GM19238 (cell line): ENCODE measurements at regions not wholly inside any gene's neighbourhood (a gene's known extent, or its start where the extent isn't known, plus 50 kb on each side); places are given as distances from the start of the nearest gene placed in this dataset.
A peak's percentile ranks its signal among the peaks of the same experiment; 100 is the strongest.
"Not testable (repeated sequence)": the region's sequence is repeated elsewhere in the genome, so short reads cannot be mapped to it uniquely, and the experiment has no call there.

Source experiments
- DNase-seq: peaks from one replicate; pipeline ENCODE4 v3.0.0; 2011; ENCODE audit warnings: low spot score; ENCODE audit not compliant: insufficient read length

DNA sequence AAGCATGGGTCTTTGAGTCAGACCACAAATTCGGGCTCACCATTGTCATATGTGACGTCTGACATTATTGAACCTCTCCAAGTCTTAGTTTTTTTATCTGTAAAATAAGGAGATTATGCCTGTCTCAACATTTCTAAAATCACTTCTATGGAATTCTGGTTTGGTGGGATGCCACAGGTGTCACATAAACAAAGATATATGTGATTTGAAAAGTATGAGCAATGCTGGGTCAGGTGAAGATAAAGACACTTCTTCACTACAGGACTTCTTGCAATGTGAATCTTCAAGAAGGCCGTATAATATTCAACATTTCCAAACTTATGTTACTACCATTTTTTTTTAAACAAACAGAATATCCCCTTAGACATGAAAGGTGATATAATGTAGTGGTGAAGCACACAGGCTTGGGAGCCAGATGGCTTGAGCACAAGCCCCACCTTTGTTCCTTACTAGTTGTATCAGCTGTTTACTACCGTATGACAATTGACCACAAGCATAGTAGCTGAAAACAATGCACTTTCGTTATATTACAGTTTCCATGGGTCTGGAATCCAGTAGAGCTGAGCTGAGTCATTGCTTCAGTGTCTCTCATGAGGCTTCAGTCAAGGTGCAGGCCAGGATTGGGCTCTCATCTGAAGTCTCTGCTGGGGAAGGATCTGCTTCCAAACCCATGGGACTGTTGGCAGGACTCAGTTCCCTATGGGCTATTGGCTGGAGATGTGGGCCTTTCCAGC is 87.7 kb downstream of the UTP18 start:
- DNase-seq: no peak

DNA sequence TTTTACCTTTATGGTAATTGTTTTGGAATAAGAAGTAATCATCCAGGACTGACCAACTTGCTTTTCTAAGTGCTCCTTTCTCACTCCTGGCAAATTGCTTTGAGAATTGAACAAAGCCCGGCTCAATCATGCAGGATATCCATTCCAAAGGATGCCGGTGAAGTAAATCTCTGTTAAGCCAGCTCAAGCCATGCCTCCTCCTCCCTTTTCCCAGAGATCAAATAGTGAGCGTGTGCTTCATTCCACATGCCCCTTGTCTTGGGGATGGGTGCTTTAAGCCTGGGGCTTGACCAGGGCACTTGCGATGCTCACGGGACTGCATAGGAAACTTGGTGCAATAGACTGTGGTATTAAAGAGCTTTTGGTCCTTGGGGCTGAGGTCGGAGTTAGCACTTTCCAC is 90.7 kb downstream of the UTP18 start:
- DNase-seq: no peak

DNA sequence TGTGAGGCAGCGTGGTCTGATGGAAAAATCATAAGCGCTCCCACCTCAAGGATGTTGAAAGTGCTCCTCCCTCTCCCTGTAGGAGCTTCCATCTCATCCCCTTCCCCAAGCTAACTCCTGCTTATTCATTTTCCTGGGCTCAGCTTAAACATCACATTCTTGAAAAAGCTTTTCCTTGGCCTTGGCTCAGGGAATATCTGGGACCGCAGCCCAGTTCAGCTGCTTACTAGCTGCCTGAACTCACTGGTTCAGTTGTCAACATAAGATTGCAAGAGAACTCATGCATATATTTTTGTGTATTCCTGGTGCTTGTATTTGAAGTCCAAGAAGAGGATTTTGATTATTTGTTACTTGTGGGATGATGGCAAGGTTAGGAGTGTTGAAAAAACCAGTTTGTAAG is 91.5 kb downstream of the UTP18 start:
- no peak for DNase-seq

DNA sequence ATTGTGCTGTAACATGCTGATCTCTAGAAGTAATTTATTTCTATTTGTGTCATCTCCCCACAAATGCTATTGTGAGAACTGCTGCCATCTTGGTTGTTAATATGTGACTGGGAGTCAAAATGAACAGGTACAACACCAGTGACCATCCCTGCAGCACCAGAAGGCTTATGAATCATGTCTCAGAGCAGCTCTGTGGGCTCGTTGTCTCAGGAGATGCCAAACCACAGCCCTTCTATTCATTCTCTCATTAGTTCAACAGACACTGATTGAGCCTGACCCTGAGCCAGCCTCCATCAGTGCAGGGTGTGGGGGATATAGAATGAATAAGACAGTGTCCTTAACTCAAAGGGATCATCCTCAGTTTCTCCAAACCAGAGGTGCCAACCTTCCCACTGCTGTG is 92.5 kb downstream of the UTP18 start:
- DNase-seq: no peak

DNA sequence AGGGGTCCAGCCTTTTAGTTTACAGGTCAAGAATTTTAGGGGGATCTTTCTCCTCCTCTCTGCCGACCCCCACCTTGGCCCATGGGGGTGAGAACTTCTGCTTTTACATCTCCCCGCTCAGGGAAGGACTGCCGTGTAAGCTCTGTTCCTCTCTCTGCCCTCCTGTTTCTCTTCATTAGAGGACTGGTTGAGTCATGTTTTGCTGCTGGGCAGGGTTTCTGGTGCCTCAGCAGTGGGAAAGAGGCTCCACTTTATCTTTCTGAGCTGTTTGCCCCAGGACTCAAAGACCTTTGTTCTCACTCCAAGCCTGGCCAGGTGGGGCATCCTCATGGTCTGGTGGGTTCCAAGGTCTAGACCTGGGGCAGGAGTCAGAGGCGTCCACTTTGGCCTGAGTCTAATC is 93.0 kb downstream of the UTP18 start:
- no peak for DNase-seq

DNA sequence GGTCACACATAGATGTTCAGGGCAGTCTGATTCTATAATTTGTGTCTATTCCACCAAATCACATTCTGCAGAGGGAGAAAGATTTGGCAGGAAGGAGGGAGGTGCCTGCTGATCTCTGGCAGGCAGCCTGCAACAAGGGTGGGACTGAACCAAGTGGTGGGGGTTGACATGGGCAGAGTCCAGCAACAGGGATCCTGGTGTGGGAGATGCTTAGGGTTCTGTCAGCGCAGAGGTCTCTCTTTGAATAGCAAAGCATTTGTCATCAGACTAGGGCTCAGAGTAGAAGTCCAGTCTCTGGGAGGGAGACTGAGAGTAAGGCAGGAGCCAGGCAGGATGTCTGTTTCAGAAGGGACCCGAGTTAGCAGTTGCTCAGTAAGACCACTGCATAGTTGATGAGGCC is 94.6 kb downstream of the UTP18 start:
- DNase-seq: no peak

DNA sequence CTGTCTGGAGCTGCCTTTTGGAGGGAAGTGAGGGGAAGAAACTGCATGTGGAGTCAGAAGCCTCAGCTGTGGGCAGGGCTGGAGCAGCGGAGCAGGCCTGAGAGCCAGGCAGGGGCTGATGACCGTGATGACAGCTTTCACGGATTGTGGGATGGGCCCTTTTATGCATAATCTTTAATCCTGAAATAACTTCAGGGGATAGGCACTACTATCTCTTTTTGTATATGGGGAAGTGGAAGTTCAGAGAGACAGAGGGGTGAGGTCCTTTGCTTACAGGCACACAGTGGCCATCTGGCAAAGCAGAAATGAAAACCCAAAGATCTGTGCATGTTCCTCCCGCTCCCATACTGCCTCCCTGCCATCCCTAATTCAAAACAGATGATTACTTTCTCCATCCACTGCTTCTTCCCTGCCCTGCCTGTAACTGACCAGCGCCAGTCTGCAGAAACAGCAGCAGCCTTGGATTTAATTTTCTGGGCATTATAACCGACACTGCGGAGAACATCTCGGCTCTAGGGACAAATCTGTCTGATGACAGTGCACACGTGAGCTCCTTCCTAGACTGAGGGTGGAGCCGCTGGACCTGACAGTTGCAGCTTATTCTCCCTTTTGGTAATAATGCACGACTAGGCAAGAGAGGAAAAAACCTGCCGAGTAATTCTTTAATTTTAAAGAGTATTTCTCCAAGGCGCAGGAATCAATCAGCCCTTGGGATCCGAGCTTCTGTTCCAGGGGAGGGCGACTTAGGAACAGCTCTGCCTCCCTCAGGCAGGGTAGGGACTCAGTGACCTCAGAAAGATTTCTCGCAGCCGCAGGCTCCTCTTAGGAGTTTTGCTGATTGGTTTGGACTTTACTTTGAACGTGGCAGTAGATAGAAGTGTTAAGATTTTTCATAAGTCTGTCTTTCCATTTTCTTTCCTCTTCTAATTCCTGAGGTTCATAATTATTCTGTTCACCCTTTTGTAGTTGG is 95.4 kb downstream of the UTP18 start:
- DNase-seq: no peak

DNA sequence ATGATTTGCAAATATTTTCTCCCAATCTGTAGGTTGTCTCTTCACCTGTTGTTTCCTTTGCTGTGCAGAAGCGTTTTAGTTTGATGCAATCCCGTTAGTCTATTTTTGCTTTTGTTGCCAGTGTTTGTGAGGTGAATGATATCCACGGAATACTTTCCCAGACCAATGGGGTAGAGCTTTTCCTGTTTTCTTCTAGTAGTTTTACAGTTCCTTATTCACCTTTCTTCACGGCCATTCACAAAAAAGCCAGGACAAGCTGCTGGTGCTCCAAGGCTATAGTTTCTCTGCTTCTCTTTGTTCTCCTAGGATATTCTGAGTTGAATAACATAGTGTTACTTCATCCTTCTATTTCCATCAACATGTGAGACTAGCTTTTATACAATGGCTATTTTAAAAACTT is 98.7 kb downstream of the UTP18 start:
- no peak for DNase-seq

DNA sequence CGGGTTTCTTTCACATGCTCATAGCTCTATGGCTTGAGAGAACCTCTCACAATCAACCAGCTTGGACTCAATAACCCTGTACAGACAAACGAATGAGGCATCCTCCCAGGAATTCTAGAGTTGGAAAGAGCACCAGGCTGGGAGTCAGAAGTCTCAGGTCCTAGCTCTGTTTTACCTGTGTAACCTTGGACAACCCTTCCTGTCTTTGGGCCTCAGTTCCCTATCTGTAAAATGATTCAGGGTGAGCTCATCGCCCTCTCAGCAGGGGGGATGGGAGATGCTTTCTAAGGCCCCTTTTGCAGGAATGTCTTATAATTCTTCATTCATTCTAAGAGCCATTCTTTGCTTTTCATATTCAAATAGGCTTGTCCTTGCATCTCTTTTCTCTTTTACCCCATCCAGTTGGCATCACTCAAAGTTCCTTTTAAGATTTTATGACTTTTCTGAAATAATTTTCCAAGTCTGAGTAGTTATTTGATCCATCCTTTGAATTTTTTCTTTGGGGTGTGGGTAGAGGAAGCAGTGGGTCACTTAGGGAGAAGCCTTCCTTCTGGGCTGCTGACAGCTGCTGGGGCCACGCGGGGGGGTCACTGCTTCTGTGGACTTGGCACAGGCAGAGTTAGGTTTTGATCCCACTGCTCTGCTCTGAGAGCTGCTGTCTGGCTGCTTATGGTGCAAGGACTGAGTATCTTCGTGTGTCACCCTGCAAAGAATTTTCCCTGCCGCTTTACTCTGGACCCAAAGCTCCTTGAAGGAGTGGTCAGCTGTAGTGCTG is 102.7 kb downstream of the UTP18 start:
- DNase-seq: no peak

DNA sequence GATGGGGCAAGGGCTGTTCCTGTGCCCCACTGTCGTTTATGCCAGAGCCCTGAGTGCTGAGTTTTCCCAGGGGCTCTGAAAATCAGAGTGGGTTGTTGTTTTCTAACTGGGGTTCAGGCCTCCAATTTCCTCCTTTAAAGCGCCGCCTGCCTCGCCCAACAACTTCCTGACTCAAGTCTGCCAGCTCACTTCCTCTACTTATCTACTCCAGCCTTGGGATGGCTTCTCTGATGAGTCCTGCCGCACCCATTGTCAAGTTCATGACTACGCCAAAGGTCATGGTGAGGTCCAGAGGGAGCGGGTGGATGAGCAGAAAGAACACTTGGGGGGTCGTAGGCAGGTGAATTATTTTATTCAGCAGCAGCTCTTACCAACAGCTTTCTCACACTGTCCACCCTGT is 104.7 kb downstream of the UTP18 start:
- DNase-seq: no peak

DNA sequence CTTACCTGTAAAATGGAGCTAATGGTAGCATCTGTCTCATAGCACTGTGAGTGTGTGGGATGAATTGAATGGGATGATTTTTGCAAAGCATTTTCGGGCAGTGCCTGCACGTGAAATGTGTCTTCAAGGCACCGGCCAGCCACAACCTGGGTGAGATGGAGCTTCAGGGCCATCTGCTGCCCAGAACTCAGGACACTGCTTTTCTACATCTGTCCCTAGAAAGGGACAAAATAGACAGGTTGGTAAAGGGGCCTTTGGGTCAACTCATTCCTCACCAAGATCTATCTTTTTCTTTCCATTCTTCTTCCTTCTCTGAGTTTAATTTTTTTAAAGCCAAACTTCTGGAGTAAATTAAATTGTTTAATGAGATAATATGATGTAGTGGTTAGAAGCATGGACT is 106.5 kb downstream of the UTP18 start:
- DNase-seq: no peak

DNA sequence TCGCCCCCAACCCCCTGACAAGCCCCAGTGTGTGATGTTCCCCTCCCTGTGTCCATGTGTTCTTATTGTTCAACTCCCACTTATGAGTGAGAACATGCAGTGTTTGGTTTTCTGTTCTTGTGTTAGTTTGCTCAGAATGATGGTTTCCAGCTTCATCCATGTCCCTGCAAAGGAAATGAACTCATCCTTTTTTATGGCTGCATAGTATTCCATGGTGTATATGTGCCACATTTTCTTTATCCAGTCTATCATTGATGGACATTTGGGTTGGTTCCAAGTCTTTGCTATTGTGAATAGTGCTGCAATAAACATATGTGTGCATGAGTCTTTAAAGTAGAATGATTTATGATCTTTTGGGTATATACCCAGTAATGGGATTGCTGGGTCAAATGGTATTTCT is 107.5 kb downstream of the UTP18 start:
- DNase-seq: not testable (repeated sequence)

DNA sequence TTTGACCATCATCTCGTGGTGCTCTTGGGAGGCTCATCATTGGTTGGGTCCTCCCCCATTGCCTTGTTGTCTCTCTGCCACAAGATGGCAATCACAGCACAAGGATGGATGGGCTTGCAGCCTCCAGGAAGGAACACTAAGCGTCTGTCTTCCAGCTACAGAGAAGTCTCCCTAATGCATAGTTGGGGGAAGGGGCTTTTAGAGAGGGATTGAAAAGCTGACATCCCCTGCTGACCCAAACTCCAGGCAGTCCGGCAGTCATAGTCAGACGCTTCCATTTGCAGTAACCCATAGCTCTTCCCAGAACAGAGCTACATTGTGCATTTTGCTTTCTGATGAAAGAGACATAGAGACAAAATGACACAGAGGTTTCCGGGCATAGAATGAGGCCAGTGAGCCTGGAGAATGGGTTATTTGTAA is 111.4 kb downstream of the UTP18 start:
- no peak for DNase-seq

DNA sequence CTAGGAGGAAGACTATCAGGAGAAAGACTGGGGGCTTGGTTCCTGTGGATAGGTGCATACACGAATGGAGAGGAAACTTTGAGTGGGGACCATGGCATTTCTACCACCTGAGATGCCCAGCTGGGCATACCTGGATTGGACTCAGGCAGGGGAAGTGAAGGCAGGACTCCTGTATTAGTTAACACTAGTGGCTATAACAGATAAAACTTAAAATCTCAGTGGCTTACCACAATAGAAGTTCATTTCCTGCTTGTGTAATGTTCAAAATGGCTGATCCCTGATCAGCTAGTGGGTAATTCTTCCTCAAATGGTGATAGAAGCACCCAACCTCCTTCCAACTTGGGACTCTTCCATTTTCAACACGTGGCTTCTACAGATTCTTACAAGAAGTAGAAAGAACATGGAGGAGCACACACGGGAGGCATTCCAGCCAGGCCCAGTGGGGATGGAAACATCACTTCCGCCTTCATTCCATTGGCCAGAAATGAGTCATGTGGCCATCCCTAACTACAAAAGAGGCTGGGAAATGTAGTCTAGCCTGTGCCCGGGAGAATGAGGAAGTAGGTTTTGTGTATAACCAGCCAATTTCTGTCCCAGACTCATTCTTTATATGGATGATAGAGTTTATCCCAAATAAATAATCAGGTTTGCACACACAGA is 112.1 kb downstream of the UTP18 start:
- peak; percentile 16 for DNase-seq

DNA sequence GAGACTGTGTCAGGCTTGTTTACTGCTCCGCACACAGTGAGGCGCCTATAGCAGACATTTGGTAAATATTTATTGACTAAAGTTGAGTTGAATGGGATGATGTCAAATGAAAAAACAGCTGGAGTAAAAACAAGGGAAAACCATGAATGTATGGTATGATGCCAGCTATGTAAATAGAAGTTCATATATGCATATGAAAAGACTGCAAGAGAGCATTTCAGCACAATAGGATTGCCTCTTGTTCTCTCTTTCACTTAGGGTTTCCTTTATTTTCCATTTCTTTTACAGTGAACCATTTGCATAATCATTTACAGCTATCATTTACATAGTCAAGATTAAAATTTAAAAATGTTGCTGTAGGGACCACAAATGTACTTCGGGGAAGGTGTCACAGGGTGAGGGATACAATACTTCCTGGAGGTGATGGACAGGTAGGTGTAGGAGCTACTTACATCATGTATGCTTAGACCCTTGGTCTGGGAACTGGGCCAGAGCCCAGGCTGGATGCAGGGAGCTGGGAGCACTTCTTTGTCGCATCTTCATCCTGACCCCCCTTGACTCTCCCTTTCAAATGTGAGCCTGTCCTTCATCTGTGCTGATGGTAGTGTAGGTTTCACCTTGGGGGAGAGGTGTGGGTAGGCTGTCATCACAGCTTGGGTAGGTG is 113.3 kb downstream of the UTP18 start:
- DNase-seq: no peak

DNA sequence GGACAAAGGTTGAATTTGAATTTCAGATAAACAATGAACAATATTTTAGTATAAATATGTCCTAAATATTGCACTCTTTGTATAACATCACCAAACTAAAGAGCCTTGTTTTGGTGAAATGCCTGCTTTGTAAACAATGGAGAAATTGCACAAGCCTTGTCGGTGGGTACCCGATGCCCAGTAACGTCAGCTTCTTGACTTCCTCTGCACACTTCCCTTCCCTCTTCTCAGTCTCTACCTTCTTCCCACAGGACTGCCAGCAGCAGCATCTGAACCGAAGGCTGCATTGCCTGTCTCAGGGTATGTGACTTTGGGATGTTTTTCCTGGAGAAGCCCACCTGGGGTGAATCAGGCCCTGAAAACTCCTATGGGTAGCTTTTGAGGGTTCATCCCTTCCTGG is 113.9 kb downstream of the UTP18 start:
- no peak for DNase-seq

DNA sequence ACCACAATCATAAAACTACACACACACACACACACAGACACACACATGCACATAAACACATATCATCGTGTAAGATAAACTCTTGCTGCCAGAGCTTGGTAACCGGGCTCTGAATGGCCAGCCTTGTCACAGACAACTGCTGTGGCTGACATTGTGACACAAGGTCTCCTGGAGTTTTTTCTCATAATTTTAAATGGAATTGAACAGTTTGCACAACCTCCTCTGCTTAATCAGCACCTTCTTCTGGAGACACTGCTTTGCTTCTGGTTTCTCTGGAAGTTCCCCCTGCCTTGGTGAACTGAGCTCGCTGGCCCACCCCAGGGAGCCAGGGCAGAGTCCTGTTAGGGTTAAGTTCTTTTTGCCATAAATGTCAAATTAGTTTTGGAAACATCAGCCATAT is 115.4 kb downstream of the UTP18 start:
- no peak for DNase-seq

DNA sequence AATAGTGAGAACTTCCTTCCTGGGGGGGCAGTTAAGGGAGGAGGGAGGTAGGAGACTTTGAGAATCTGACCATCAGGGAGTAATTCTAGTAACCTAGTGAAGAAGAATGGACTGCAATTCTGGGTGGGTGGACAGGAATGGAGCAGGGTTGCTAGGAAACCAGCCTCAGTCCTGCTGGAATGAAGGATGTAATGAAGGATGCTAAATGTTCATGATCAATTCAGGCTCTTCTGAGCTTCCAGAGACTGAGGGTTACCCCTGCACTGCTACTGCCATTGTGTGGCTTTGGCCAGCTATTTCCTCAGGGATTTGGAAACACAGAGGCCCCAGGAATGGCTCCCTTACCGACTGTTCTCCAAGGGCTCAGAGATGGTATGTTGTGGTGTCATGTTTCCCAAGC is 116.4 kb downstream of the UTP18 start:
- no peak for DNase-seq

DNA sequence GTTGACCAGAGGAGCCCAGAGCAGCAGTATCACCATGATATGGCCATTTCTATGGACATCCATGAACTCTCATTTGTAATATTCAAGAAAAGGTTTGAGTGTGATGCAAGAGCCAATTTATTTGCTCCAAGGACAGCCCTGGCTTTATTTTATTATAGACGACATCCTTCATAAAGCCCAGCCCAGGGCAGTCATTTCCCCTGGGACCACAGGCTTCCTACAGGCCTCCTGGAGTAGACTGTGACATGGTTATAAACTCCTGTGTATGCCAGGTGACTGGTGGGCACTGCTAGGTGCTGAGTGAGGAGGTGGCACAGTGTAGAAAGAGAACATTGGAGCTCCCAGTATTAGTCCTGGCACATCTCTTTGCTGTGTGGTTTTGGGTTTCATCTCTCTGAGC is 120.9 kb downstream of the UTP18 start:
- no peak for DNase-seq

DNA sequence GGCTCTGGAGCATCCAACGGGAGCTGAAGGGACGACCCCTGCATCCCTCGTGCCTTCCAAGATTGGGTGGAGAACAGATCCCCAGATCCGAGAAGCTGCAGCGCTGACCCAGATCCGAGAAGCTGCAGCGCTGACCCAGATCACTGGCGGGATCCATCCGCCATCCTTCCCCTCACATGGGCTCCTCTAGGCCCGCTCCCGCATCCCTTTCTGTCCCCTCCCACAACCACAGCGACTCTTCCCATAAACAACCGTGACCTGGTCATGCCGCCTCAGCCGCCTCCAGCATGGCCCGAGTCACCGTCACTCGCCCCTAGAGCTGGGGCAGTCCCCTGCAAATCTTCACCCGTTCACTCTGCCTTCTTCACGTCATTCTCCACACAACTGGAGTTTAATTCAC is 124.9 kb downstream of the UTP18 start:
- no peak for DNase-seq

DNA sequence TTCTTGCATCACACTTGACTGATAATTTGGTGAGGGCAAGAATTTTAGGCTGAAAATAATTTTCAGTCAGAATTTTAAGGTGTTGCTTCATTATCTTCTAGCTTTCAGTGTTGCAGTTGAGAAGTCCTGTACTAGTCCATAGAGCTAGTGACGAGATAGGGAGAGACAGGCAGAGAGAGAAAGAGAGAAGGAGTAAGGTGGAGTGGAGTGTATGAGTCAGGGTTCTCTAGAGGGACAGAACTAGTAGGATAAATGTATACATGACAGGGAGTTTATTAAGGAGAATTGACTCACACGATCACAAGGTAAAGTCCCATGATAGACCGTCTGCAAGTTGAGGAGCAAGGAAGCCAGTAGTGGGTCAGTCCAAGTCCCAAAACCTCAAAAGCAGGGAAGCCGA is 127.2 kb downstream of the UTP18 start:
- DNase-seq: no peak
